ENCODE measurements at regions not wholly inside any gene's neighbourhood (a gene's known extent, or its start where the extent isn't known, plus 50 kb on each side); places are given as distances from the start of the nearest gene placed in this dataset.

- intact Hi-C loops (cut with DNase I; ENCODE audit: low total_unique reads): no loop called here
- TF ChIP-seq CTCF (IDR thresholded peaks at IDR 0.05) (no peak), POLR2A (IDR thresholded peaks at IDR 0.05) (no peak), POLR2AphosphoS5 (IDR thresholded peaks at IDR 0.05) (no peak)
- no peaks in the 10 kb centered on the region for H3K4me1 ChIP-seq
Measured at GRCh38 chr18:8958660-8959059, 143.8 kb upstream of the NDUFV2 start.

GRCh38 chr18:8959551-8960135 lies 142.9 kb upstream of the NDUFV2 start:
- Histone ChIP-seq H3K27me3 (no peaks in the 10 kb centered on the region), H3K27ac (no peak overlapping the region), H3K4me3 (no peak overlapping the region), H3K36me3 (no peaks in the 10 kb centered on the region), H3K9me3 (no peaks in the 10 kb centered on the region), H3K4me1 (no peaks in the 10 kb centered on the region)
- no peak for DNase-seq (ENCODE audit: low spot score in 2 of 2)
- TF ChIP-seq POLR2A (IDR thresholded peaks at IDR 0.05) (no peak), POLR2AphosphoS5 (IDR thresholded peaks at IDR 0.05) (no peak), CTCF (IDR thresholded peaks at IDR 0.05) (no peak)
- intact Hi-C loops (cut with DNase I; ENCODE audit: low total_unique reads): loop anchor here (5.0 to 10.0 kb wide), 2 partner anchors 135 to 1157 kb away; no protein-coding TSS in a partner anchor

More at GRCh38 chr18:8958660-8959059, 143.8 kb upstream of the NDUFV2 start:
- Histone ChIP-seq H3K9me3 (no peaks in the 10 kb centered on the region), H3K4me3 (no peak overlapping the region), H3K27ac (no peak overlapping the region), H3K27me3 (no peaks in the 10 kb centered on the region), H3K36me3 (no peaks in the 10 kb centered on the region)
- no peak for DNase-seq (ENCODE audit: low spot score in 2 of 2)

GRCh38 chr18:8960740-8961657 lies 141.5 kb upstream of the NDUFV2 start:
- H3K4me1 ChIP-seq: no peaks in the 10 kb centered on the region
- no peak for TF ChIP-seq POLR2AphosphoS5 (IDR thresholded peaks at IDR 0.05)
- no peak for TF ChIP-seq POLR2A (IDR thresholded peaks at IDR 0.05)
- no peak for TF ChIP-seq CTCF (IDR thresholded peaks at IDR 0.05)
- no peak overlapping the region for H3K27ac ChIP-seq
- H3K27me3 ChIP-seq: no peaks in the 10 kb centered on the region
- no peak overlapping the region for H3K4me3 ChIP-seq
- no peak for DNase-seq (ENCODE audit: low spot score in 2 of 2)
- H3K9me3 ChIP-seq: no peaks in the 10 kb centered on the region
- intact Hi-C loops (cut with DNase I; ENCODE audit: low total_unique reads): loop anchor here (5.0 to 10.0 kb wide), 2 partner anchors 136 to 1159 kb away; no protein-coding TSS in a partner anchor
- H3K36me3 ChIP-seq: no peaks in the 10 kb centered on the region

GRCh38 chr18:8962192-8962779 lies 140.2 kb upstream of the NDUFV2 start:
- intact Hi-C loops (cut with DNase I; ENCODE audit: low total_unique reads): loop anchor here (5.0 to 10.0 kb wide), 2 partner anchors 137 to 1160 kb away; no protein-coding TSS in a partner anchor
- H3K4me1 ChIP-seq: no peaks in the 10 kb centered on the region
- H3K36me3 ChIP-seq: no peaks in the 10 kb centered on the region
- H3K27ac ChIP-seq: no peak overlapping the region
- no peak overlapping the region for H3K4me3 ChIP-seq
- no peaks in the 10 kb centered on the region for H3K9me3 ChIP-seq
- no peak for TF ChIP-seq POLR2AphosphoS5 (IDR thresholded peaks at IDR 0.05)
- no peak for TF ChIP-seq CTCF (IDR thresholded peaks at IDR 0.05)
- TF ChIP-seq POLR2A (IDR thresholded peaks at IDR 0.05): no peak
- H3K27me3 ChIP-seq: no peaks in the 10 kb centered on the region
- DNase-seq (ENCODE audit: low spot score in 2 of 2): no peak

All from breast epithelium (tissue), 4 donors.